ENCODE measurements at regions not wholly inside any gene's neighbourhood (a gene's known extent, or its start where the extent isn't known, plus 50 kb on each side); places are given as distances from the start of the nearest gene placed in this dataset.

DNA sequence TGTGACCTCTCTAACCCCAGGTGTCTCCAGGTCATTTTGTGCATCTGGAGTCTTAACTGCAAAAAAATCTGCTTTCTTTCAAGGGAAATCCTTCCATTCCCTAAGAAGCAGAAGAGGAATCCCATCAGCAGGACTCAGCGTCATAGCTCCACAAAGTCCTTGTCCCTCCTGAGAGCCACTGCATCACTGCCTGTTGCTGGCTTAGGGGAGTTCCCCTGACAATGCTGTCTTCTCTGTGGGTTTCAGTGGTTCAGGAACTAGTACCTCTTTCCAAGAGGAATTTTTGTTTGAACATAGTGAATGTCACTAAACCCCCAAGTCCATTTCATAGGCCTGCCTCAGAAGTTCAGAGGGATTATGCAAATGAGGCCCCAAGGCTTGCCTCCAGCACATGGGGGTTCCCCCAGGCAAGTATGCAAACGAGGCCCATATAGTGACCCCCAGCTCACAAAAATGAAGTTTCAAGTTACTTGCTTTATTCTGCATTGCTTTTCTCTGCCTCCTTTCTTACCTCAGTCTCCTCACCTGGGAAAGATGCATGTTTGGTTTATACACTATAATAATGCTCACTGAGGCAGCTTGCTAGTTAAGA, 513.9 kb upstream of the MEX3C start:
- BruUV-seq (replicated peaks): no TSS peak
- ATAC-seq (no peak), FAIRE-seq (no peak), DNase-seq (ENCODE audit: low spot score) (no peak)
- no peaks in the 10 kb centered on the region for H3K79me2 ChIP-seq (ENCODE audit: insufficient read depth, low read length)
- WGBS (ENCODE audit: low lambda C conversion rate): 0% methylated on average over 2 of the region's 2 CpGs
- ChIA-PET CTCF (ENCODE audit: low intra/inter-chr PET ratio, low total read pairs) (no interaction called here), POLR2A (no interaction called here)
- H2AFZ ChIP-seq (ENCODE audit: low read length): no peak overlapping the region
- no peak overlapping the region for H3K27ac ChIP-seq (ENCODE audit: extremely low read length, insufficient read depth, low read length)
- intact Hi-C loops (cut with micrococcal nuclease; ENCODE audit: unreplicated experiment): no loop called here
- peaks cover 79% of the 10 kb centered on the region for H3K9me3 ChIP-seq (ENCODE audit: low read length)
- TF ChIP-seq JUND (CRISPR knock-in tag; IDR thresholded peaks at IDR 0.05) (no peak), SNAPC2 (CRISPR knock-in tag; IDR thresholded peaks at IDR 0.05) (no peak), YY1 (IDR thresholded peaks at IDR 0.05; ENCODE audit: insufficient read depth, insufficient replicate concordance, low read depth, low read length) (no peak), ZNF432 (CRISPR knock-in tag; IDR thresholded peaks at IDR 0.05; ENCODE audit: borderline replicate concordance) (no peak)
- in situ Hi-C loops (cut with HindIII; ENCODE audit: extremely low pct_ligation_motif_present, low pct_unique_long_range_greater_than_20kb): no loop called here
- H3K36me3 ChIP-seq (replicated peaks in 1 of 2; ENCODE audit: control insufficient read depth in 1 of 2, insufficient read depth in 2 of 2, low read length in 2 of 2): no peaks in the 10 kb centered on the region
- H3K27me3 ChIP-seq (ENCODE audit: control insufficient read depth in 1 of 2, insufficient read depth in 2 of 2, low read length in 2 of 2): no peaks in the 10 kb centered on the region
- no peaks in the 10 kb centered on the region for H4K20me1 ChIP-seq (ENCODE audit: insufficient read depth, low read length)
- no peak overlapping the region for H3K4me2 ChIP-seq (ENCODE audit: low read depth, low read length)
- H3K4me3 ChIP-seq (replicated peaks in 1 of 3; ENCODE audit: insufficient read depth in 1 of 3, low read depth in 2 of 3, low read length in 3 of 3): no peak overlapping the region
- no peak overlapping the region for H3K9ac ChIP-seq (ENCODE audit: insufficient read depth, low read depth, low read length)
- H3K4me1 ChIP-seq (ENCODE audit: insufficient read depth, low read length): no peaks in the 10 kb centered on the region

DNA sequence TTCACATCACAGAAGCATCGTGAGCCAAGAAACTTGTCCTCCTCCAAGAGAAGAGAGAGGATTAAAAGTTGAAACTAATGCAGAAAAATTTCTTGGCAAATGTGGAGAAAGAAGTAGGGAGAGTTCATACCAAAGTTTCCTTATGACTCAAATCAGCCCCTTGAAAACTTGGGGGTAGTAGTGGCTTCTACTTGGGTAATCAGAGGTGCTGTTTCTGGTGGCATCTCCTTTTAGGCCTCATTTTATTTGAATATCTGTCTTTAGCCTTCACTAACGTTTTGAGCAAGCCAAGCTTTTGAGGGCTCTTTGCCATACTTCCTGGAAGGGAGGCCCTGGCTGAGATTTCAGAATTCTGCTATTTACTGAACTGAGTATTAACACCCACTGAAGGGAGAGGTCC, 515.3 kb upstream of the MEX3C start:
- ChIA-PET POLR2A (no interaction called here), CTCF (ENCODE audit: low intra/inter-chr PET ratio, low total read pairs) (no interaction called here)
- ATAC-seq: no peak
- no peak for DNase-seq (ENCODE audit: low spot score)
- WGBS (ENCODE audit: low lambda C conversion rate): 0% methylated on average over 2 of the region's 2 CpGs
- no peak for FAIRE-seq
- intact Hi-C loops (cut with micrococcal nuclease; ENCODE audit: unreplicated experiment) (no loop called here), in situ Hi-C loops (cut with HindIII; ENCODE audit: extremely low pct_ligation_motif_present, low pct_unique_long_range_greater_than_20kb) (no loop called here)
- H3K79me2 ChIP-seq (ENCODE audit: insufficient read depth, low read length): no peaks in the 10 kb centered on the region
- H3K27me3 ChIP-seq (ENCODE audit: control insufficient read depth in 1 of 2, insufficient read depth in 2 of 2, low read length in 2 of 2): no peaks in the 10 kb centered on the region
- no TSS peak for BruUV-seq (replicated peaks)
- no peak overlapping the region for H2AFZ ChIP-seq (ENCODE audit: low read length)
- no peak overlapping the region for H3K9ac ChIP-seq (ENCODE audit: insufficient read depth, low read depth, low read length)
- H3K36me3 ChIP-seq (replicated peaks in 1 of 2; ENCODE audit: control insufficient read depth in 1 of 2, insufficient read depth in 2 of 2, low read length in 2 of 2): no peaks in the 10 kb centered on the region
- H3K4me1 ChIP-seq (ENCODE audit: insufficient read depth, low read length): no peaks in the 10 kb centered on the region
- peaks cover 65% of the 10 kb centered on the region for H3K9me3 ChIP-seq (ENCODE audit: low read length)
- no peaks in the 10 kb centered on the region for H4K20me1 ChIP-seq (ENCODE audit: insufficient read depth, low read length)
- no peak overlapping the region for H3K4me3 ChIP-seq (replicated peaks in 1 of 3; ENCODE audit: insufficient read depth in 1 of 3, low read depth in 2 of 3, low read length in 3 of 3)
- no peak overlapping the region for H3K4me2 ChIP-seq (ENCODE audit: low read depth, low read length)
- H3K27ac ChIP-seq (ENCODE audit: extremely low read length, insufficient read depth, low read length): no peak overlapping the region
- TF ChIP-seq SIX4 (CRISPR knock-in tag; IDR thresholded peaks at IDR 0.05) (no peak), CEBPB (IDR thresholded peaks at IDR 0.05; ENCODE audit: borderline replicate concordance, low read depth, low read length) (no peak), ZNF556 (CRISPR knock-in tag; IDR thresholded peaks at IDR 0.05; ENCODE audit: borderline replicate concordance) (no peak)
- TF ChIP-seq, protein P1, sequence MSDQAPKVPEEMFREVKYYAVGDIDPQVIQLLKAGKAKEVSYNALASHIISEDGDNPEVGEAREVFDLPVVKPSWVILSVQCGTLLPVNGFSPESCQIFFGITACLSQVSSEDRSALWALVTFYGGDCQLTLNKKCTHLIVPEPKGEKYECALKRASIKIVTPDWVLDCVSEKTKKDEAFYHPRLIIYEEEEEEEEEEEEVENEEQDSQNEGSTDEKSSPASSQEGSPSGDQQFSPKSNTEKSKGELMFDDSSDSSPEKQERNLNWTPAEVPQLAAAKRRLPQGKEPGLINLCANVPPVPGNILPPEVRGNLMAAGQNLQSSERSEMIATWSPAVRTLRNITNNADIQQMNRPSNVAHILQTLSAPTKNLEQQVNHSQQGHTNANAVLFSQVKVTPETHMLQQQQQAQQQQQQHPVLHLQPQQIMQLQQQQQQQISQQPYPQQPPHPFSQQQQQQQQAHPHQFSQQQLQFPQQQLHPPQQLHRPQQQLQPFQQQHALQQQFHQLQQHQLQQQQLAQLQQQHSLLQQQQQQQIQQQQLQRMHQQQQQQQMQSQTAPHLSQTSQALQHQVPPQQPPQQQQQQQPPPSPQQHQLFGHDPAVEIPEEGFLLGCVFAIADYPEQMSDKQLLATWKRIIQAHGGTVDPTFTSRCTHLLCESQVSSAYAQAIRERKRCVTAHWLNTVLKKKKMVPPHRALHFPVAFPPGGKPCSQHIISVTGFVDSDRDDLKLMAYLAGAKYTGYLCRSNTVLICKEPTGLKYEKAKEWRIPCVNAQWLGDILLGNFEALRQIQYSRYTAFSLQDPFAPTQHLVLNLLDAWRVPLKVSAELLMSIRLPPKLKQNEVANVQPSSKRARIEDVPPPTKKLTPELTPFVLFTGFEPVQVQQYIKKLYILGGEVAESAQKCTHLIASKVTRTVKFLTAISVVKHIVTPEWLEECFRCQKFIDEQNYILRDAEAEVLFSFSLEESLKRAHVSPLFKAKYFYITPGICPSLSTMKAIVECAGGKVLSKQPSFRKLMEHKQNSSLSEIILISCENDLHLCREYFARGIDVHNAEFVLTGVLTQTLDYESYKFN (CRISPR knock-in tag; conservative IDR thresholded peaks at IDR 0.05): no peak
- TF ChIP-seq, protein P2, sequence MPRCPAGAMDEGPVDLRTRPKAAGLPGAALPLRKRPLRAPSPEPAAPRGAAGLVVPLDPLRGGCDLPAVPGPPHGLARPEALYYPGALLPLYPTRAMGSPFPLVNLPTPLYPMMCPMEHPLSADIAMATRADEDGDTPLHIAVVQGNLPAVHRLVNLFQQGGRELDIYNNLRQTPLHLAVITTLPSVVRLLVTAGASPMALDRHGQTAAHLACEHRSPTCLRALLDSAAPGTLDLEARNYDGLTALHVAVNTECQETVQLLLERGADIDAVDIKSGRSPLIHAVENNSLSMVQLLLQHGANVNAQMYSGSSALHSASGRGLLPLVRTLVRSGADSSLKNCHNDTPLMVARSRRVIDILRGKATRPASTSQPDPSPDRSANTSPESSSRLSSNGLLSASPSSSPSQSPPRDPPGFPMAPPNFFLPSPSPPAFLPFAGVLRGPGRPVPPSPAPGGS (CRISPR knock-in tag; IDR thresholded peaks at IDR 0.05): no peak
- TF ChIP-seq, protein P3, sequence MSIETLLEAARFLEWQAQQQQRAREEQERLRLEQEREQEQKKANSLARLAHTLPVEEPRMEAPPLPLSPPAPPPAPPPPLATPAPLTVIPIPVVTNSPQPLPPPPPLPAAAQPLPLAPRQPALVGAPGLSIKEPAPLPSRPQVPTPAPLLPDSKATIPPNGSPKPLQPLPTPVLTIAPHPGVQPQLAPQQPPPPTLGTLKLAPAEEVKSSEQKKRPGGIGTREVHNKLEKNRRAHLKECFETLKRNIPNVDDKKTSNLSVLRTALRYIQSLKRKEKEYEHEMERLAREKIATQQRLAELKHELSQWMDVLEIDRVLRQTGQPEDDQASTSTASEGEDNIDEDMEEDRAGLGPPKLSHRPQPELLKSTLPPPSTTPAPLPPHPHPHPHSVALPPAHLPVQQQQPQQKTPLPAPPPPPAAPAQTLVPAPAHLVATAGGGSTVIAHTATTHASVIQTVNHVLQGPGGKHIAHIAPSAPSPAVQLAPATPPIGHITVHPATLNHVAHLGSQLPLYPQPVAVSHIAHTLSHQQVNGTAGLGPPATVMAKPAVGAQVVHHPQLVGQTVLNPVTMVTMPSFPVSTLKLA (IDR thresholded peaks at IDR 0.05): no peak

All from HepG2 (cell line).